Upper lobe of left lung (tissue), 4 donors: ENCODE measurements at regions not wholly inside any gene's neighbourhood (a gene's known extent, or its start where the extent isn't known, plus 50 kb on each side); places are given as distances from the start of the nearest gene placed in this dataset.

ENCODE experiments used
- POLR2A ChIP-seq, 4 donors: fragments of 450-650 bp; IDR thresholded peaks; one replicate each; pipeline ENCODE4 v1.5.1; 2016 to 2017; ENCODE audit warnings: antibody characterized with exemption in 4 of 4, mild to moderate bottlenecking in 2 of 4
- TF ChIP-seq, protein P1 (sequence below), 6 experiments: fragments of 450-650 bp in 4 of 6; fragments of 200-600 bp in 2 of 6; sonication (generic) in 2 of 6; IDR thresholded peaks; one replicate each; pipeline ENCODE4 v1.5.1; 2016 to 2019; ENCODE audit warnings: antibody characterized with exemption in 6 of 6

DNA sequence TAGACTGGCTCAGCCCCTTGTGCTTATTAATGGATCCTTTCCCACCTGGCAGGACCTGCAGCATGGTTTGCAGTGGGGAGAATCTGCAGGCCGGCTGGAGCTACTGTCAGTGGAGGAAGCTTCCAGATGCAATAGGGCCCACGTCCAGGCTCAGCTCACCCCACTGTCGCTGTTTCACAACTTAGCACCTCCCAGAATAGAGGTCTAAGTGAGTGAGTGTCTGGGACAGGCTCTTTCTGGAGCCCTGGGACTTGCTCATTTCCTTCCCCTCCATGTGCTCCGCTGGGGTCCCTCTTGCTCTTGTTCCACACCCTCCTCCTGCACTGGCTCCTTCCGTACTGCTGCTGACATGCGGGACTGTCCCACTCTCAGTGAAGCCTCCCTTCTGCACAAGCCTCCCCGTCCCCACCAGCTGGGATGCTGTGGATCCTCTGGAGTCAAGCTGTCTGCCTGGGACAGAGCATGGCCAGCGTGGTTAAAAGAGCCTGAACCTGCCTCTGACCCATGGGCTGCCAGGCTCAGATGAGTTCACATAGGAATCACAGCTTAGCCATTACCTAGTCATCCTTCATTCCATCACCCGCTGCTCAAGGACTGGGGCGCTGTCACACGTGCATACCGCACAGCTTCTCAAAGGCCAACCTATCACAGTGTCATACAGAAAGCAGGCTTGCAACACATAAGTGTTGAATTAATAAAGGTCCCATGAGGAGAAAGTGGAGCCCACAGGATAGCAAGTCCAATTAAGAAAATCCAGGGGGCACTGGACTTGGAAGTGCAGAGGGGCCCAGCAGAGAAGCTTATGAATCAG lies 135.9 kb downstream of the ACKR3 start:
- TF ChIP-seq, protein P1, sequence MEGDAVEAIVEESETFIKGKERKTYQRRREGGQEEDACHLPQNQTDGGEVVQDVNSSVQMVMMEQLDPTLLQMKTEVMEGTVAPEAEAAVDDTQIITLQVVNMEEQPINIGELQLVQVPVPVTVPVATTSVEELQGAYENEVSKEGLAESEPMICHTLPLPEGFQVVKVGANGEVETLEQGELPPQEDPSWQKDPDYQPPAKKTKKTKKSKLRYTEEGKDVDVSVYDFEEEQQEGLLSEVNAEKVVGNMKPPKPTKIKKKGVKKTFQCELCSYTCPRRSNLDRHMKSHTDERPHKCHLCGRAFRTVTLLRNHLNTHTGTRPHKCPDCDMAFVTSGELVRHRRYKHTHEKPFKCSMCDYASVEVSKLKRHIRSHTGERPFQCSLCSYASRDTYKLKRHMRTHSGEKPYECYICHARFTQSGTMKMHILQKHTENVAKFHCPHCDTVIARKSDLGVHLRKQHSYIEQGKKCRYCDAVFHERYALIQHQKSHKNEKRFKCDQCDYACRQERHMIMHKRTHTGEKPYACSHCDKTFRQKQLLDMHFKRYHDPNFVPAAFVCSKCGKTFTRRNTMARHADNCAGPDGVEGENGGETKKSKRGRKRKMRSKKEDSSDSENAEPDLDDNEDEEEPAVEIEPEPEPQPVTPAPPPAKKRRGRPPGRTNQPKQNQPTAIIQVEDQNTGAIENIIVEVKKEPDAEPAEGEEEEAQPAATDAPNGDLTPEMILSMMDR (IDR thresholded peaks at IDR 0.05), result no peak
- TF ChIP-seq POLR2A (IDR thresholded peaks at IDR 0.05), result no peak
